DMS53 treated with DMSO at 0.1 percent for 48 hours (cell line): ENCODE measurements at regions not wholly inside any gene's neighbourhood (a gene's known extent, or its start where the extent isn't known, plus 50 kb on each side); places are given as distances from the start of the nearest gene placed in this dataset.
A peak's percentile ranks its signal among the peaks of the same experiment; 100 is the strongest.
"Not testable (repeated sequence)": the region's sequence is repeated elsewhere in the genome, so short reads cannot be mapped to it uniquely, and the experiment has no call there.

Experiments
- DNase-seq: peaks from one replicate; lab custom pipeline; 2025; ENCODE audit not compliant: unreplicated experiment; lab: John Stamatoyannopoulos, UW

DNA sequence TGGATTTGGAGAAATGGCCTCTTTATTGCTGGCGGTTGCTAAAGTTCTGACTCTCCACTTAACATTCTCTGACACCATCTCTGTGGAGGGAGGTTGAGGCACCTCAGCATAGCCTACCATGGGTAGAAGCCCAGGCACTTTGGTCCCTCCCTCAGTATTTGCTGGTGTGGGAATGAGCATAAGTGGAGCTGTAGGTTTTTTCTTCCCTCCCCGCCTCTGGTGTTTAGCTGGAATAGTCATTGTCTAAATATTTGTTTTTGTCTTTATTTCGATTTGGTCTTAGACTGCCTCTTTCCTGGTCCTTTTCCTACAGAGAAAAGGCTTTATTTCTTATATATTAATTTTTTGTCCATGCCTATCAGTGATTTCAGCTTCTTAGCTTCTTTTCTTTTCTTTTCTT lies 203.4 kb upstream of the AGR3 start:
- peak; percentile 89 for DNase-seq

DNA sequence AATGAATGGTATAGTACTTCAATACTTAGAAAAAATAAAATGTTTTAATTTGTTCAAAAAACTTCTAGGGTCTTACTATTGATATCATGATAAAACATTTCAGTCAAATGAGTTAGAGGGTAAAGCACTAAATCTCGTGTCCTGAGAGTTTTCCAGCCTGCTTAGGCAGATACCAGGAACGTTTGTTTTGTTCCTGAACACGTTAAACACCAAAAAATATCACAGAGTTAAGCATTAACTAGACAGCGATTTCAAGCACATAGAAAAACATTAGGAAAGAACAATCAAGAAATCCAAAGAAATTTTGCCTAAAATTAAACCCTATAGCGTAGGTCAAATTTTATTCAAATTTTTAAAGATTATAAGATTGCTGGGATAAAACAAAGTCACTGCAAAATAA lies 204.6 kb upstream of the AGR3 start:
- DNase-seq: peak; percentile 69

DNA sequence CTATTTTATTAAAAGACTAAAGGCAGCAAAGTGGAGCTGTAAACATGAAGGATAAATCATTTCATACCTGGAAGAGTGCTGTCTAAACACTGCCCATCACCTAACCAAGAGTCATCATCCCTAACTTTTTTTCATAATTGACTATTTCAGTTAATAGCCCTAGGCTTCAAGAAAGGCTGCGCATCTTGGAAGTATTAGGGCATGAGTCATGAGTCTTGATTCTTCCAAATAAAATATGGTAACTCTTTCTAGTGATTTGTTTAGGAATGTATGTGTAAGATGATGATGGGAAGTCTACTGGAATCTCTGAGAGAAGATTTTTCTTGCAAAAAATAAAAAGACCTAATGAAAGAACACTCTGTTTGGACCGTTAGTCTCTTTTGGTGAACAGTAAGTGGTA lies 207.7 kb upstream of the AHR start:
- DNase-seq: no peak

DNA sequence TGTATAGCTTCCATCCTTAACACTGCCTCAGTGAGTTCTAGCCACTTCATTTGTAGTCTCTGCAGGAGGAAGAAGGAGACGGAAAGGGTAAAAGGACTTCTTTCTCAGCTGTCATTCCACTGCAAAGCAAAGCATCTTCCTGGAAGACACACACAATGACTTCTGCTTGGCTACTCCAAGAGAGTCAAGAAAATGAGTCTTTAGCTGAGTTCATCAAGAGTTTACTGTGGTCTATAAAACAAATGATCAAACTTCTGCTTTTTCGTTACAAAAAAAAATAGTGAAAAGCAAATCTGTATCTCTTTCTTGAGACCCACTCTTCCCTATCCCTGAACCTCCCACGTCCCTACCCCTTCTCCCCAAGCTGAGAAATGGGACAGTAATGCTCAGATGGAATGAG lies 205.0 kb upstream of the AHR start:
- no peak for DNase-seq

DNA sequence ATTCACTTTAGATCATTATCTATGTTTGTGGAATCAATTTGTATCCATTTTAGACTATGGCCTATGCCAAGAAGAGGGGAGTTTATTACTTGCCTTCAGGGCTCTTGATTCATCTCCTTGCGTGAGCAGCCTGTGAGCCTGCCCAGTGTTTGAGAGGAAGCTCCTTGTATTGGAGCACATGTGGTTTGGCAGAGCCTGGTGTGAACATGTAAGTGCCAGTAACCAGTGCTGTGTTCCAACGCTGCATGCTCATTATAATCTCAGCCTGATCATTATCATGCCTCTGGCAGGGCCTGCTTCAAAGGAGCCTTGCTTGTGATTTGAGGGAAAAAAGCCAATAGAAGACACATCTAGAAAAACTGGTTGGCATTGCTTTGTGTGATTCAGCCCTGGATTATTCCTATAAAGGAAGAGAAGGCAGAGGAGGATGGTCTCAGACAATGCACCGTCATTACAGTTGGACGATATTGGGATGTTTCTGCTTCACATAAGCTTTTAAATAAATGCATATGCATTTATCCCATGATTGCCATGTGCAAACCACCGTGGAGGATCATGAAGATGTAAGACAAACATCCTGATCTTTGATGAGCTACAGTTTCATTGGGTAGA lies 203.4 kb upstream of the AHR start:
- no peak for DNase-seq

DNA sequence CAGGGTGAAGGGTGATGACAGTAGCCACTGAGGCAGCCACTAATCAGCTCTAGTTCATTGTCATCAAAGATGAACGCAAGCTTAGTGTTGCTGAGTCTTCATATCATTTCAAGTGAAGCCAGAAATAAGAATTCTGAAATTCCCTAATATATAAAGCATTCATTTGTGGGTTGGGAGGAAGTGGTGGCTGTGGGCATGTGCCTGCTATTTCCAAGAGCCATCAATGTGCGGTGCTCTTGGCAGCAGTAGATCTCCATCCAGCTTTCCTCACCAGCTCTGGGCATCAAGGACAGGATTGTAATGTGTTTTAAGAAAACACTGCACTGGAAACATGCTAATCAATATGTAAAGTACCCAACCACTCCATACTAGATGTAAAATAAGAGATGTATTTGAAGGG lies 202.5 kb upstream of the AHR start:
- no peak for DNase-seq

DNA sequence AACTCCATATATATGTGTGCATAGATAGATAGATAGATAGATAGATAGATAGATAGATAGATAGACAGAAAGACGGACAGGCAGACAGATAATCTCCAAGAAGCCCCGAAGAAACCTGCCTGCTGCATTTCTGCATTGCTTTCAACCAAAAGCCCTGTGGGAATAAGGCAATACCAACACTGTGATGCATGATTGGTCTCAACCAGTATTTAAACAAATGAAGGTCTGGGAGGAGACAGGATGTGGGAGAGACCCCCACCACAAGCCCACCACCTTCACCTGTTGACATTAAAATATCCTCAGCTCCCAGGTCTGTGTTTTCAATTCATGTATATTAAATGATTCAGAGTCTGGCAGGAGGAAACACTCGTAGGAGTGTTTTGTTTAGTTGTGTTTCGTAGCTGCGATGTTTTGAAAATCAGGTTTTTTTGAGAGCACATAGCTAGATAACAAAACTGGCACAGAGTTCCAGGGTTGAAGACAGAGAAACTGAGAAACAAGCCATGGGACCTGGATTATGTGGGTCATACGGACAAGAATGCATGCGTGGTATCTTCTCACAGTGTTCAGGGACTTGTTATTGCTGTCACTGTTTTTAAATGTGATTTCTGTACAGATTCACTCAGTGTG lies 200.7 kb upstream of the AHR start:
- DNase-seq: no peak

DNA sequence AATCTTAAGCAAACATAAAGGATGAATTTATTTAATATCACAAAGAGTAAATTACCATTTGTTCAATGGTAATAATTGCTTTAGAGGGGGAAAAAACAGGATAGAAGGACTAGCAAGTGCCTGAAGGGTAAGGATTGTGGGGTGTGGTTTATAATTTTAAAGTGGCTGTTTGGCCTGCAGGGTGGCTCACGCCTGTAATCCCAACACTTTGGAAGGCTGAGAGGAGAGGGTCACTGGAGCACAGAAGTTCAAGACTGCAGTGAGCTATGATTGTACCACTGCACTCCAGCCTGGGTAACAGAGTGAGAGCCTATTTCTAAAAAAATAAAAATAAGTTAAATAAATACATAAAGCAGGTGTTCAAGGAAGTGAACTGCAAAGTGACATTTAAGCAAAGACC lies 199.9 kb upstream of the AHR start:
- DNase-seq: no peak

- no peak for DNase-seq
These were observed 199.1 kb upstream of the AHR start for GRCh38 chr7:17099083-17099973.

DNA sequence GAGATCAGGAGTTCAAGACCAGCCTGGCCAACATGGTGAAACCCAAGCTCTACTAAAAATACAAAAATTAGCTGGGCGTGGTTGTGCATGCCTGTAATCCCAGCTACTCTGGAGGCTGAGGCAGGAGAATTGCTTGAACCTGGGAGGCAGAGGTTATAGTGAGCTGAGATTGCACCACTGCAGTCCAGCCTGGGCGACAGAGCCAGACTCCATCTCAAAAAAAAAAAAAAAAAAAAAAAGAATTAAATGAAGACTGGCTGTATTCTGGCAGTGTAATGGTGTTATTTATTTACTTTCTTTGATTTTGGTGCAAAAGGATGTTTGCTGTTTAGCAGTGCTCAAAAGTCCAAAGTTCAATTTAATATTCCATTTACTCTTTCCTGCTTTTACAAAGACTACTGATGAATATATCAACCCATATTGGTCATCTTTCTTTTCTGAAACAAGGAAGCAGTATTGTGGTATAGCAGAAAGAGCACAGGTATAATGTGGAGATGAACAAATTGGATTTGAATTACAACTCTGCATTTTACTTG lies 198.4 kb upstream of the AHR start:
- DNase-seq: peak; percentile 25

- no peak for DNase-seq
These were observed 197.2 kb upstream of the AHR start for GRCh38 chr7:17101207-17101696.

- peak; percentile 24 for DNase-seq
These were observed 195.3 kb upstream of the AHR start for GRCh38 chr7:17103170-17103569.

DNA sequence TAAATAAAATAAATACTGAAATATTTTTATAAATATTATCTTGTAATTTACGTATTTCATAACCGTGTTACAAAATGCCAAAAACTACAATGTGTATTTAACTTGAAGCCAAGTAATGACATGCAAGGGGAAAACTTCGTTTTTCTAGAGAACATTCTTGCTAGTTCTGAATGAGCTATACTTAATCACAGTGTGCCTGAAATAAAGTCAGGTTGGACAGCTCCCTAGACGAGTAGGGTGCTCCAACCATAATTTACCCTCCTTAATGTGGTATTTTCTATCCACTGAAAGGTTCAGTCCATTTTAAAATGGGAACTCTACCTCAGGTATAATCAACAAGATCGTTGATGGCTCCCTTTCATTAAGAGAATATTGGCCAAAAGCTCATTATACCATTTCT lies 194.5 kb upstream of the AHR start:
- no peak for DNase-seq

DNA sequence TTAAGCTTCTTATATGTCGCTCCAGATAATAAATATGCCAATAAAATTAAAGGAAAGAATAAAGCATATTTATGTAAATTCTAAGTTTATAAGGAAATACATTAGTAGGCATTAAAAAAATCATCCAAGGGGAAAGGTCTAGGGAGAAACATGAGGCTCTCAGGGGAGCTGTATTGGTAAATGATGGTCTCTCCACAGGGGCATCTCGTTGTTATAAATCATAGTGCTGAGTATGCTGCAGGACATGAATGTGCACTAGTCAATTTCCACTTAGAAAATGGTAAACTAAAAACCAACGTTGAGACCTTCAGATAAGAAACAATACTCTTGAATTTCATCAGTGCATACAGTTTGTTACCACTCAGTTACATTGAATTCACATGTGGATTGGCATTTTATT lies 194.0 kb upstream of the AHR start:
- DNase-seq: no peak

DNA sequence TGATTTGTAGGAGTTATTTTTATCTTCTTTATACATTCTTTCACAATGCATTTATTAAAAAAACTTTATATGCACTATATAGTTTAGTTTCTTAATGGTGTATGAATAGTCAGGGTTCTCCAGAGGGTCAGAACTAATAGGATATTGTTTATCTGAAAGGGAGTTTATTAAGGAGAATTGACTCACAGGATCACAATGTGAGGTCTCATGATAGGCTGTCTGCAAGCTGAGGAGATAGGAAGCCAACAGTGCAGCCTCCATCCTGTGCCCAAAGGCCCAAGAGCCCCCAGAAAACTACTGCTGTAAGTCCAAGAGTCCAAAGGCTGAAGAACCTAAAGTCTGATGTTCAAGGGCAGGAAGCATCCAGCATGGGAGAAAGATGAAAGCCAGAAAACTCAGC lies 192.8 kb upstream of the AHR start:
- no peak for DNase-seq

DNA sequence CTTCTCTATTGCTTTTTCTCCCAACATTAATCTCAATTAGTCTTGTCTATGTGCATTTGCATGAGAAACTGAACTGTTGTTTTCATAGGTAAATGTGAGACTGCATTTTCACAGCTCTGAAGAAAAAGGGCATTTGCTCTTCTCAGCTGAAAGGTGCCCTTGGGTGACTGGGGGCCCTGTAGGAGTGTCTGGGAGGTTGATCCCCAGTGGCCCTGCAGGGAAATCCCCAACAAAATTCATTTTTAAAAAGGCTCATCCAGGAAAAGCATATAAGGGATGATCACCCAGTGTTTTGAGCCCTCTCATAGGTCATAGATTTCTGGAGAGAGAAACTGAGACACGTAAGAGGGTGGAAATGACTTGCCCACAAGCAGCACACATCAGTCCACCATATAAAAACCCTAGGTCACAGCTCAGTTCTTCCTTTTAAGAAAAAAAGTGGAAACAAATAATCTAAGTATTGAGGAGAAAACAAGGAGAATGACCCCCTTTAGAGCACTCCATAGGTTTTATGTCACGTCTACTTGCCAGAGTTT lies 190.3 kb upstream of the AHR start:
- DNase-seq: no peak

- DNase-seq: no peak
These were observed 189.4 kb upstream of the AHR start for GRCh38 chr7:17109020-17109419.

DNA sequence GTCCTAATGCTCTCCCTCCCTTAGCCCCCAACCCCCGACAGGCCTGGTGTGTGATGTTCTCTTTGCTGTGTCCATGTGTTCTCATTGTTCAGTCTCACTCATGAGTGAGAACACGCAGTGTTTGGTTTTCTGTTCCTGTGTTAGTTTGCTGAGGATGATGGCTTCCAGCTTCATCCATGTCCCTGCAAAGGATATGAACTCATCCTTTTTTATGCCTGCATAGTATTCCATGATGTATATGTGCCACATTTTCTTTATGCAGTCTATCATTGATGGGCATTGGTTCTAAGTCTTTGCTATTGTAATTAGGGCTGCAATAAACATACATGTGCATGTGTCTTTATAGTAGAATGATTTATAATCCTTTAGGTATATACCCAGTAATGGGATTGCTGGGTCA lies 184.7 kb upstream of the AHR start:
- not testable (repeated sequence) for DNase-seq

GRCh38 chr7:17118412-17118811 lies 180.0 kb upstream of the AHR start:
- no peak for DNase-seq

DNA sequence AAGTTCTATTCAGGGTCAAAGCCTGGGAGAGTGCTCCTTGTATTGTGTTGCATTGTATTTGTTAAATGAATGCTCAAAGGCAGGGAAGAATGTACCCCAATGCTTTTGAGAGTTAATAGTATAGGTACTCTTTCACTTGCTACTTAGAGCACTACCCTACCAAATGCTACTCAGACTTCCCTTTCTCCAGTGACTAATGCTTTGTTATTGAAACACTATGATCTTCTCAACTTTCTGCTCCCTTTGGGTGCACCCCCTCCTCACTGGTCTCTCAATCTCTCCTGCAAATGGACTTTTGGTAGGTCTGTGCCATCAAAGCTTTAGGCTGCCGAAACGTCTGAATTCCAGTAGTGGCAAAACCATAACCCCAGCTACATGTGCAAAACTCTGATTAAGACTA lies 177.7 kb upstream of the AHR start:
- no peak for DNase-seq

GRCh38 chr7:17121671-17122070 lies 176.8 kb upstream of the AHR start:
- DNase-seq: no peak

DNA sequence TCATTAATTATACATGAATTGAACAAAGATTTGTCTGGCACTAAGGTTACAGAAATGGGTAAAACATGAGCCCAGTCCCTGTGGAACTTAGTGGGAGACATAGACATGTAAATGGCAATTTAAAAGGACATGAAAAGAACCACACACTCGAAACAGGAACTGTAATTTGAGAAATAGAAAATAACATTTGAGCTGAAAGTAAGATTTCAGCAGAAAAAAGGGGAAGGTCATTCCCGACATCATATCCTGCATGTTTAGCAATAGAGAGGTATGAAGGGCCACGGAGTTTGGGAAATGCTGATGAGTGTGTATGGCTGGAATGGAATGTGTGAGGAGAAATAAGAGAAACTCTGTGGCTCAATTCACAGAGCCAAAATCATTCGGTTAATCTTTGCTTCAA lies 175.4 kb upstream of the AHR start:
- no peak for DNase-seq
